HEK293T (cell line): ENCODE measurements at regions not wholly inside any gene's neighbourhood (a gene's known extent, or its start where the extent isn't known, plus 50 kb on each side); places are given as distances from the start of the nearest gene placed in this dataset.

Experiments
- ARNT ChIP-seq: fragments of 450-650 bp; IDR thresholded peaks from 2 replicates; pipeline ENCODE4 v1.6.1; 2017; ENCODE audit warnings: mild to moderate bottlenecking
- BHLHE40 ChIP-seq: fragments of 450-650 bp; IDR thresholded peaks from 2 replicates; pipeline ENCODE4 v1.6.1; 2016; ENCODE audit warnings: mild to moderate bottlenecking, moderate library complexity, borderline replicate concordance
- CTBP1 ChIP-seq: fragments of 450-650 bp; IDR thresholded peaks from 2 replicates; pipeline ENCODE4 v1.6.1; 2016; ENCODE audit warnings: borderline replicate concordance
- ELF4 ChIP-seq: fragments of 450-650 bp; IDR thresholded peaks from 2 replicates; pipeline ENCODE4 v1.6.1; 2017; ENCODE audit warnings: antibody characterized with exemption
- FOXK2 ChIP-seq: fragments of 450-650 bp; IDR thresholded peaks from 2 replicates; pipeline ENCODE4 v1.6.1; 2016; ENCODE audit warnings: mild to moderate bottlenecking
- FOXM1 ChIP-seq: fragments of 450-650 bp; IDR thresholded peaks from 2 replicates; pipeline ENCODE4 v1.6.1; 2017; ENCODE audit warnings: mild to moderate bottlenecking, borderline replicate concordance
- HDGF ChIP-seq: fragments of 450-650 bp; IDR thresholded peaks from 2 replicates; pipeline ENCODE4 v1.6.1; 2017; ENCODE audit warnings: antibody characterized with exemption, borderline replicate concordance
- L3MBTL2 ChIP-seq: fragments of 450-650 bp; conservative IDR thresholded peaks from 2 replicates; pipeline ENCODE4 v1.6.1; 2016; ENCODE audit warnings: mild to moderate bottlenecking
- NFRKB ChIP-seq: fragments of 450-650 bp; IDR thresholded peaks from 2 replicates; pipeline ENCODE4 v1.6.1; 2016; ENCODE audit warnings: mild to moderate bottlenecking, moderate library complexity
- SP1 ChIP-seq: fragments of 450-650 bp; IDR thresholded peaks from 2 replicates; pipeline ENCODE4 v1.6.1; 2017
- SUZ12 ChIP-seq: fragments of 450-650 bp; IDR thresholded peaks from 2 replicates; pipeline ENCODE4 v1.6.1; 2016; ENCODE audit warnings: mild to moderate bottlenecking
- TARDBP ChIP-seq: fragments of 450-650 bp; IDR thresholded peaks from 2 replicates; pipeline ENCODE4 v1.6.1; 2016
- ZNF384 ChIP-seq: fragments of 450-650 bp; IDR thresholded peaks from 2 replicates; pipeline ENCODE4 v1.6.1; 2016

GRCh38 chr2:65605058-65605742 is 172.8 kb upstream of the SPRED2 start:
- TF ChIP-seq SP1 (no peak), ZNF384 (no peak), ARNT (no peak), SUZ12 (no peak), NFRKB (no peak), HDGF (no peak), FOXM1 (no peak), L3MBTL2 (no peak), TARDBP (no peak), BHLHE40 (no peak), CTBP1 (no peak), ELF4 (no peak), FOXK2 (no peak)
